SK-N-SH treated with all-trans-retinoic acid at 6 μM for 48 hours (cell line): ENCODE measurements at regions not wholly inside any gene's neighbourhood (a gene's known extent, or its start where the extent isn't known, plus 50 kb on each side); places are given as distances from the start of the nearest gene placed in this dataset.
A peak's percentile ranks its signal among the peaks of the same experiment; 100 is the strongest.

Experiments
- ATAC-seq: fragments of 200-7000 bp; cut with Tn5 transposase; 3 replicates; pipeline ENCODE4 v1.9.1; 2020; ENCODE audit warnings: mild to moderate bottlenecking, moderate library complexity
- ARNTL ChIP-seq: fragments of 450-650 bp; formaldehyde crosslinking; IDR thresholded peaks from 2 replicates; pipeline ENCODE4 v1.5.0; 2020; ENCODE audit warnings: low read depth, mild to moderate bottlenecking, moderate library complexity, borderline replicate concordance
- BACH2 ChIP-seq: fragments of 250-450 bp; sonication (Bioruptor Pico); IDR thresholded peaks from 2 replicates; pipeline ENCODE4 v1.9.0; 2021; ENCODE audit warnings: mild to moderate bottlenecking, borderline replicate concordance
- CSDC2 ChIP-seq: fragments of 250-450 bp; sonication (Bioruptor Pico); IDR thresholded peaks from 2 replicates; pipeline ENCODE4 v1.5.0; 2020; ENCODE audit warnings: mild to moderate bottlenecking, moderate library complexity
- ESRRG ChIP-seq: fragments of 250-450 bp; sonication (Bioruptor Pico); IDR thresholded peaks from 2 replicates; pipeline ENCODE4 v1.6.1; 2021; ENCODE audit warnings: mild to moderate bottlenecking
- GLIS3 ChIP-seq: fragments of 250-450 bp; sonication (Bioruptor Pico); IDR thresholded peaks from 2 replicates; pipeline ENCODE4 v1.5.0; 2020; ENCODE audit warnings: mild to moderate bottlenecking, moderate library complexity
- ISL1 ChIP-seq: fragments of 250-450 bp; sonication (Bioruptor Pico); IDR thresholded peaks from 2 replicates; pipeline ENCODE4 v2.1.2; 2022; ENCODE audit warnings: mild to moderate bottlenecking, moderate library complexity
- OSR1 ChIP-seq: fragments of 250-450 bp; sonication (Bioruptor Pico); IDR thresholded peaks from 2 replicates; pipeline ENCODE4 v1.8.0; 2022; ENCODE audit warnings: moderate library complexity, mild to moderate bottlenecking, inconsistent platforms
- PPARA ChIP-seq: fragments of 250-450 bp; sonication (Bioruptor Pico); IDR thresholded peaks from 2 replicates; pipeline ENCODE4 v1.5.0; 2020; ENCODE audit warnings: mild to moderate bottlenecking, borderline replicate concordance
- RARB ChIP-seq: fragments of 250-450 bp; sonication (Bioruptor Pico); IDR thresholded peaks from 2 replicates; pipeline ENCODE4 v1.8.0; 2021; ENCODE audit warnings: mild to moderate bottlenecking, moderate library complexity
- SNAI2 ChIP-seq: fragments of 250-450 bp; sonication (Bioruptor Pico); IDR thresholded peaks from 2 replicates; pipeline ENCODE4 v1.5.0; 2020; ENCODE audit warnings: mild to moderate bottlenecking, moderate library complexity
- TCF4 ChIP-seq: fragments of 250-450 bp; sonication (Bioruptor Pico); IDR thresholded peaks from 2 replicates; pipeline ENCODE4 v1.8.0; 2021; ENCODE audit warnings: mild to moderate bottlenecking, moderate library complexity, borderline replicate concordance
- TOX ChIP-seq: fragments of 250-450 bp; sonication (Bioruptor Pico); IDR thresholded peaks from 2 replicates; pipeline ENCODE4 v1.8.0; 2021; ENCODE audit warnings: mild to moderate bottlenecking, moderate library complexity, borderline replicate concordance
- ZC3H10 ChIP-seq: fragments of 250-450 bp; sonication (Bioruptor Pico); IDR thresholded peaks from 2 replicates; pipeline ENCODE4 v1.5.1; 2021; ENCODE audit warnings: mild to moderate bottlenecking, moderate library complexity
- ZFP3 ChIP-seq: fragments of 250-450 bp; sonication (Bioruptor Pico); IDR thresholded peaks from 2 replicates; pipeline ENCODE4 v1.5.0; 2020; ENCODE audit warnings: mild to moderate bottlenecking, moderate library complexity
- ZFP30 ChIP-seq: fragments of 450-650 bp; formaldehyde crosslinking; IDR thresholded peaks from 2 replicates; pipeline ENCODE4 v1.5.0; 2022; ENCODE audit warnings: mild to moderate bottlenecking, moderate library complexity
- ZNF565 ChIP-seq: fragments of 450-650 bp; formaldehyde crosslinking; conservative IDR thresholded peaks from 2 replicates; pipeline ENCODE4 v1.5.0; 2020; ENCODE audit warnings: low read depth, mild to moderate bottlenecking, moderate library complexity
- ZNF70 ChIP-seq: fragments of 450-650 bp; formaldehyde crosslinking; IDR thresholded peaks from 2 replicates; pipeline ENCODE4 v1.5.0; 2020; ENCODE audit warnings: mild to moderate bottlenecking, moderate library complexity
- ZNF8 ChIP-seq: fragments of 450-650 bp; formaldehyde crosslinking; IDR thresholded peaks from 2 replicates; pipeline ENCODE4 v1.5.0; 2020; ENCODE audit warnings: mild to moderate bottlenecking, moderate library complexity
- TF ChIP-seq, protein P1 (sequence below): fragments of 250-450 bp; sonication (Bioruptor Pico); IDR thresholded peaks from 2 replicates; pipeline ENCODE4 v1.8.0; 2020; ENCODE audit warnings: mild to moderate bottlenecking, moderate library complexity, borderline replicate concordance
- TF ChIP-seq, protein P2 (sequence below): fragments of 250-450 bp; sonication (Bioruptor Pico); IDR thresholded peaks from 2 replicates; pipeline ENCODE4 v1.8.0; 2021; ENCODE audit warnings: low read depth, mild to moderate bottlenecking, moderate library complexity, borderline replicate concordance
- TF ChIP-seq, protein P3 (sequence below): fragments of 250-450 bp; sonication (Bioruptor Pico); IDR thresholded peaks from 2 replicates; pipeline ENCODE4 v1.5.1; 2020; ENCODE audit warnings: low read depth, mild to moderate bottlenecking, moderate library complexity
- TF ChIP-seq, protein P4 (sequence below): fragments of 250-450 bp; sonication (Bioruptor Pico); IDR thresholded peaks from 2 replicates; pipeline ENCODE4 v1.5.0; 2020; ENCODE audit warnings: mild to moderate bottlenecking, moderate library complexity
- TF ChIP-seq, protein P5 (sequence below): fragments of 250-450 bp; sonication (Bioruptor Pico); IDR thresholded peaks from 2 replicates; pipeline ENCODE4 v1.5.1; 2021; ENCODE audit warnings: mild to moderate bottlenecking, moderate library complexity

DNA sequence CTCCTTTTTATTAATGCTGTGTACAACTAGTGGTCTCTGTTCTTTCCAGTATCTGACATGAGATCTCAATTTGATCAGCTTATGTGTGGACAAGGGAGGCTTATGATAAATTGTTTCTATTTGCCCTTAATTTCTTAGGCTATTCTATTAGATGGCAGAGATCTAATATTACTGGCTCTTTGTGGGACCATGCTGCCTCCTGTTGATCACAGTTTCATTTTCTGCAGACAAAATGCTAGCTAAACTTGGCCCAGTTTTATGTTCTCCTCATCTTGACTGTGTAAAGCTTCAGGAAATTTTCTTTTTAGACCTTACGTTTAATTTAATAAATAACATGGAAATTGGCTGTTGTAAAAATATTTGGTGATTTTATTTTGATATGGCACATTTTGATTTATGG is 627.1 kb upstream of the AADAT start:
- peak; percentile 65 for ATAC-seq
- TF ChIP-seq BACH2: no peak
- TF ChIP-seq TOX: no peak
- TF ChIP-seq GLIS3 (CRISPR knock-in tag): no peak
- TF ChIP-seq PPARA: no peak
- TF ChIP-seq, protein P1, sequence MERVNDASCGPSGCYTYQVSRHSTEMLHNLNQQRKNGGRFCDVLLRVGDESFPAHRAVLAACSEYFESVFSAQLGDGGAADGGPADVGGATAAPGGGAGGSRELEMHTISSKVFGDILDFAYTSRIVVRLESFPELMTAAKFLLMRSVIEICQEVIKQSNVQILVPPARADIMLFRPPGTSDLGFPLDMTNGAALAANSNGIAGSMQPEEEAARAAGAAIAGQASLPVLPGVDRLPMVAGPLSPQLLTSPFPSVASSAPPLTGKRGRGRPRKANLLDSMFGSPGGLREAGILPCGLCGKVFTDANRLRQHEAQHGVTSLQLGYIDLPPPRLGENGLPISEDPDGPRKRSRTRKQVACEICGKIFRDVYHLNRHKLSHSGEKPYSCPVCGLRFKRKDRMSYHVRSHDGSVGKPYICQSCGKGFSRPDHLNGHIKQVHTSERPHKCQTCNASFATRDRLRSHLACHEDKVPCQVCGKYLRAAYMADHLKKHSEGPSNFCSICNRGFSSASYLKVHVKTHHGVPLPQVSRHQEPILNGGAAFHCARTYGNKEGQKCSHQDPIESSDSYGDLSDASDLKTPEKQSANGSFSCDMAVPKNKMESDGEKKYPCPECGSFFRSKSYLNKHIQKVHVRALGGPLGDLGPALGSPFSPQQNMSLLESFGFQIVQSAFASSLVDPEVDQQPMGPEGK: no peak
- TF ChIP-seq, protein P2, sequence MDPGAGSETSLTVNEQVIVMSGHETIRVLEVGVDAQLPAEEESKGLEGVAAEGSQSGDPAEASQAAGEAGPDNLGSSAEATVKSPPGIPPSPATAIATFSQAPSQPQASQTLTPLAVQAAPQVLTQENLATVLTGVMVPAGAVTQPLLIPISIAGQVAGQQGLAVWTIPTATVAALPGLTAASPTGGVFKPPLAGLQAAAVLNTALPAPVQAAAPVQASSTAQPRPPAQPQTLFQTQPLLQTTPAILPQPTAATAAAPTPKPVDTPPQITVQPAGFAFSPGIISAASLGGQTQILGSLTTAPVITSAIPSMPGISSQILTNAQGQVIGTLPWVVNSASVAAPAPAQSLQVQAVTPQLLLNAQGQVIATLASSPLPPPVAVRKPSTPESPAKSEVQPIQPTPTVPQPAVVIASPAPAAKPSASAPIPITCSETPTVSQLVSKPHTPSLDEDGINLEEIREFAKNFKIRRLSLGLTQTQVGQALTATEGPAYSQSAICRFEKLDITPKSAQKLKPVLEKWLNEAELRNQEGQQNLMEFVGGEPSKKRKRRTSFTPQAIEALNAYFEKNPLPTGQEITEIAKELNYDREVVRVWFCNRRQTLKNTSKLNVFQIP (CRISPR knock-in tag): no peak
- TF ChIP-seq ISL1 (CRISPR knock-in tag): no peak
- TF ChIP-seq ARNTL (CRISPR knock-in tag): no peak
- no peak for TF ChIP-seq CSDC2 (CRISPR knock-in tag)
- no peak for TF ChIP-seq ZFP30 (CRISPR knock-in tag)
- no peak for TF ChIP-seq SNAI2 (CRISPR knock-in tag)

DNA sequence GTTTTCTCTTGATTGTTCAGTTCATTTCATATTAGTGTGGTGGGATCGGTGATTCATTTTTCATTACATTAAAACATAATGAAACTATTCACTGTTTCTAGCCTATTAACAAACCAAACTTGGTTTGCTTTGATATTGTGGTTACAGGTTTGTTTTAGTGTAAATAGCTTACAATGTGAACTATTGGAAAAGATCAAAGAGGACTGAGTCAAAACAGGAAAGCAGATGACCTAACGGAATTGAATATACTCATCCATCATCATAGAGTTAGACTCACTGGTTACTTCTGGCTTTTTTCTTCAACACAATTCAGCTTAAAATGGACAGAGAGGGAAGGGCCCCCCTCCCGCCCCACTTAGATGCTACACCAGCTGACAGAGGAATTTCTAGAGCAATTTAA is 616.2 kb upstream of the AADAT start:
- TF ChIP-seq, protein P3, sequence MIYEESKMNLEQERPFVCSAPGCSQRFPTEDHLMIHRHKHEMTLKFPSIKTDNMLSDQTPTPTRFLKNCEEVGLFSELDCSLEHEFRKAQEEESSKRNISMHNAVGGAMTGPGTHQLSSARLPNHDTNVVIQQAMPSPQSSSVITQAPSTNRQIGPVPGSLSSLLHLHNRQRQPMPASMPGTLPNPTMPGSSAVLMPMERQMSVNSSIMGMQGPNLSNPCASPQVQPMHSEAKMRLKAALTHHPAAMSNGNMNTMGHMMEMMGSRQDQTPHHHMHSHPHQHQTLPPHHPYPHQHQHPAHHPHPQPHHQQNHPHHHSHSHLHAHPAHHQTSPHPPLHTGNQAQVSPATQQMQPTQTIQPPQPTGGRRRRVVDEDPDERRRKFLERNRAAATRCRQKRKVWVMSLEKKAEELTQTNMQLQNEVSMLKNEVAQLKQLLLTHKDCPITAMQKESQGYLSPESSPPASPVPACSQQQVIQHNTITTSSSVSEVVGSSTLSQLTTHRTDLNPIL (CRISPR knock-in tag): no peak
- TF ChIP-seq TOX (no peak), ZFP3 (no peak), OSR1 (CRISPR knock-in tag) (no peak), ZNF8 (no peak), CSDC2 (CRISPR knock-in tag) (no peak), RARB (CRISPR knock-in tag) (no peak), ZFP30 (CRISPR knock-in tag) (no peak), ZC3H10 (CRISPR knock-in tag) (no peak), ESRRG (CRISPR knock-in tag) (no peak), ISL1 (CRISPR knock-in tag) (no peak), ZNF70 (CRISPR knock-in tag) (no peak), PPARA (no peak), ARNTL (CRISPR knock-in tag) (no peak)
- TF ChIP-seq, protein P4, sequence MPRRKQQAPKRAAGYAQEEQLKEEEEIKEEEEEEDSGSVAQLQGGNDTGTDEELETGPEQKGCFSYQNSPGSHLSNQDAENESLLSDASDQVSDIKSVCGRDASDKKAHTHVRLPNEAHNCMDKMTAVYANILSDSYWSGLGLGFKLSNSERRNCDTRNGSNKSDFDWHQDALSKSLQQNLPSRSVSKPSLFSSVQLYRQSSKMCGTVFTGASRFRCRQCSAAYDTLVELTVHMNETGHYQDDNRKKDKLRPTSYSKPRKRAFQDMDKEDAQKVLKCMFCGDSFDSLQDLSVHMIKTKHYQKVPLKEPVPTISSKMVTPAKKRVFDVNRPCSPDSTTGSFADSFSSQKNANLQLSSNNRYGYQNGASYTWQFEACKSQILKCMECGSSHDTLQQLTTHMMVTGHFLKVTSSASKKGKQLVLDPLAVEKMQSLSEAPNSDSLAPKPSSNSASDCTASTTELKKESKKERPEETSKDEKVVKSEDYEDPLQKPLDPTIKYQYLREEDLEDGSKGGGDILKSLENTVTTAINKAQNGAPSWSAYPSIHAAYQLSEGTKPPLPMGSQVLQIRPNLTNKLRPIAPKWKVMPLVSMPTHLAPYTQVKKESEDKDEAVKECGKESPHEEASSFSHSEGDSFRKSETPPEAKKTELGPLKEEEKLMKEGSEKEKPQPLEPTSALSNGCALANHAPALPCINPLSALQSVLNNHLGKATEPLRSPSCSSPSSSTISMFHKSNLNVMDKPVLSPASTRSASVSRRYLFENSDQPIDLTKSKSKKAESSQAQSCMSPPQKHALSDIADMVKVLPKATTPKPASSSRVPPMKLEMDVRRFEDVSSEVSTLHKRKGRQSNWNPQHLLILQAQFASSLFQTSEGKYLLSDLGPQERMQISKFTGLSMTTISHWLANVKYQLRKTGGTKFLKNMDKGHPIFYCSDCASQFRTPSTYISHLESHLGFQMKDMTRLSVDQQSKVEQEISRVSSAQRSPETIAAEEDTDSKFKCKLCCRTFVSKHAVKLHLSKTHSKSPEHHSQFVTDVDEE (CRISPR knock-in tag): no peak
- TF ChIP-seq, protein P2 (CRISPR knock-in tag): no peak
- TF ChIP-seq, protein P5, sequence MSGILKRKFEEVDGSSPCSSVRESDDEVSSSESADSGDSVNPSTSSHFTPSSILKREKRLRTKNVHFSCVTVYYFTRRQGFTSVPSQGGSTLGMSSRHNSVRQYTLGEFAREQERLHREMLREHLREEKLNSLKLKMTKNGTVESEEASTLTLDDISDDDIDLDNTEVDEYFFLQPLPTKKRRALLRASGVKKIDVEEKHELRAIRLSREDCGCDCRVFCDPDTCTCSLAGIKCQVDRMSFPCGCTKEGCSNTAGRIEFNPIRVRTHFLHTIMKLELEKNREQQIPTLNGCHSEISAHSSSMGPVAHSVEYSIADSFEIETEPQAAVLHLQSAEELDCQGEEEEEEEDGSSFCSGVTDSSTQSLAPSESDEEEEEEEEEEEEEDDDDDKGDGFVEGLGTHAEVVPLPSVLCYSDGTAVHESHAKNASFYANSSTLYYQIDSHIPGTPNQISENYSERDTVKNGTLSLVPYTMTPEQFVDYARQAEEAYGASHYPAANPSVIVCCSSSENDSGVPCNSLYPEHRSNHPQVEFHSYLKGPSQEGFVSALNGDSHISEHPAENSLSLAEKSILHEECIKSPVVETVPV (CRISPR knock-in tag): no peak
- ATAC-seq: no peak

DNA sequence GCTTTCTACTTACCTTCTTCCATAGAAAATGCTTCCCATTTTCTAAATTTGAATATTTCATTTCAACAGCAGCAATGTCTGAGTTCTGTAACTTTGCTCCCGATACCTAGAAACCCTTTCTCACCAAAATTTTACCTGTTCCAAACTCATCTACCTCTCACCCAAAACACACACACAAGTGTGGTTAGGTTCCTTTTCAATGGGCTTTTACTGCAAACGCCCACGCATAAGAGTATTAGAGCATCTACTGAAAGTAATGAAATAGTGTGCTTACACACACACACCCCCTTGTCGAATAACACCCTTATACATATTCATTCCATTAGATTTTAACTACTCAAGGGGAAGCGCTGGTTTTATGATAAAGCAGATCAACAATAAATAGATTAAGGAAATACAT is 610.3 kb upstream of the AADAT start:
- no peak for ATAC-seq
- no peak for TF ChIP-seq OSR1 (CRISPR knock-in tag)
- TF ChIP-seq ZFP30 (CRISPR knock-in tag): no peak
- no peak for TF ChIP-seq TCF4 (CRISPR knock-in tag)
- TF ChIP-seq, protein P5 (CRISPR knock-in tag): no peak
- no peak for TF ChIP-seq CSDC2 (CRISPR knock-in tag)
- no peak for TF ChIP-seq ZFP3
- TF ChIP-seq ISL1 (CRISPR knock-in tag): no peak
- TF ChIP-seq RARB (CRISPR knock-in tag): no peak
- no peak for TF ChIP-seq ZNF565
- no peak for TF ChIP-seq ZNF8
- TF ChIP-seq SNAI2 (CRISPR knock-in tag): no peak
- TF ChIP-seq, protein P4 (CRISPR knock-in tag): no peak
- TF ChIP-seq ZNF70 (CRISPR knock-in tag): no peak
